Neural cell (in vitro differentiated cells): ENCODE measurements at regions not wholly inside any gene's neighbourhood (a gene's known extent, or its start where the extent isn't known, plus 50 kb on each side); places are given as distances from the start of the nearest gene placed in this dataset.

Experiments used
- H2AFZ ChIP-seq: fragments of 200-600, 300-800 bp; sonication (generic), shearing (Covaris generic); 2 replicates; pipeline ENCODE4 v1.6.0; 2014; ENCODE audit warnings: low read depth, mild to moderate bottlenecking, antibody characterized with exemption, low read length, moderate library complexity
- H3F3A ChIP-seq: fragments of 200-600 bp; shearing (Covaris generic); 2 replicates; pipeline ENCODE4 v1.6.1; 2016; ENCODE audit warnings: mild to moderate bottlenecking, moderate library complexity, mixed read lengths, antibody characterized with exemption, low read length; ENCODE audit not compliant: insufficient read depth, poor library complexity, severe bottlenecking
- H3K27ac ChIP-seq: fragments of 200-600, 300-800 bp; sonication (generic), shearing (Covaris generic); 2 replicates; pipeline ENCODE4 v1.5.1; 2014; ENCODE audit warnings: mild to moderate bottlenecking, low read length, moderate library complexity
- H3K27me3 ChIP-seq: fragments of 300-800, 200-600 bp; sonication (generic), shearing (Covaris generic); 2 replicates; pipeline ENCODE4 v1.6.0; 2014; ENCODE audit warnings: mild to moderate bottlenecking, low read depth, low read length, moderate library complexity; ENCODE audit not compliant: insufficient read depth
- H3K36me3 ChIP-seq: fragments of 300-800, 200-600 bp; sonication (generic), shearing (Covaris generic); 2 replicates; pipeline ENCODE4 v1.5.1; 2014; ENCODE audit warnings: mild to moderate bottlenecking, antibody characterized with exemption, low read length, moderate library complexity; ENCODE audit not compliant: insufficient read depth
- H3K4me2 ChIP-seq: fragments of 300-800, 200-600 bp; sonication (generic), shearing (Covaris generic); 2 replicates; pipeline ENCODE4 v1.6.0; 2014; ENCODE audit warnings: mild to moderate bottlenecking, low read length
- H3K4me3 ChIP-seq: fragments of 300-800, 200-600 bp; sonication (generic), shearing (Covaris generic); 2 replicates; pipeline ENCODE4 v1.5.1; 2014; ENCODE audit warnings: mild to moderate bottlenecking, low read length, moderate library complexity
- H3K79me2 ChIP-seq: fragments of 200-600 bp; shearing (Covaris generic); replicated peaks from 2 replicates; pipeline ENCODE4 v1.6.0; 2014; ENCODE audit warnings: mild to moderate bottlenecking, low read length, moderate library complexity; ENCODE audit not compliant: insufficient read depth
- H3K9ac ChIP-seq: fragments of 300-800, 200-600 bp; sonication (generic), shearing (Covaris generic); 2 replicates; pipeline ENCODE4 v1.6.1; 2016; ENCODE audit warnings: mild to moderate bottlenecking, low read length, mixed read lengths
- H3K9me2 ChIP-seq: fragments of 200-600 bp; shearing (Covaris generic); 2 replicates; pipeline ENCODE4 v1.6.1; 2016; ENCODE audit warnings: mild to moderate bottlenecking, low read length, mixed read lengths; ENCODE audit not compliant: insufficient read depth
- H3K9me3 ChIP-seq: fragments of 200-600, 300-800 bp; sonication (generic), shearing (Covaris generic); 2 replicates; pipeline ENCODE4 v1.6.1; 2016; ENCODE audit warnings: mild to moderate bottlenecking, mixed run types, low read length, moderate library complexity, mixed read lengths
- H4K20me1 ChIP-seq: fragments of 200-600 bp; shearing (Covaris generic); 2 replicates; pipeline ENCODE4 v1.6.1; 2016; ENCODE audit warnings: mild to moderate bottlenecking, mixed run types; ENCODE audit not compliant: insufficient read depth
- EP300 ChIP-seq: fragments of 450-650 bp; conservative IDR thresholded peaks from 2 replicates; pipeline ENCODE4 v1.6.1; 2014; ENCODE audit warnings: antibody characterized with exemption, mild to moderate bottlenecking, moderate library complexity; ENCODE audit not compliant: poor library complexity, severe bottlenecking
- EZH2 ChIP-seq: fragments of 200-600, 300-800 bp; shearing (Covaris generic), sonication (generic); IDR thresholded peaks from 2 replicates; pipeline ENCODE4 v1.6.1; 2014; ENCODE audit warnings: antibody characterized with exemption, low read length, borderline replicate concordance, mild to moderate bottlenecking; ENCODE audit not compliant: insufficient read depth, poor library complexity, severe bottlenecking
- MXI1 ChIP-seq: fragments of 450-650 bp; conservative IDR thresholded peaks from 2 replicates; pipeline ENCODE4 v1.6.1; 2014; ENCODE audit warnings: antibody characterized with exemption, mild to moderate bottlenecking; ENCODE audit not compliant: poor library complexity, severe bottlenecking
- POLR2AphosphoS5 ChIP-seq: IDR thresholded peaks from 2 replicates; pipeline ENCODE4 v1.6.1; 2012
- RAD21 ChIP-seq: fragments of 450-650 bp; conservative IDR thresholded peaks from 2 replicates; pipeline ENCODE4 v1.6.1; 2014; ENCODE audit warnings: antibody characterized with exemption, mild to moderate bottlenecking, moderate library complexity
- SMC3 ChIP-seq: fragments of 450-650 bp; conservative IDR thresholded peaks from 2 replicates; pipeline ENCODE4 v1.6.1; 2014; ENCODE audit warnings: antibody characterized with exemption, mild to moderate bottlenecking, moderate library complexity; ENCODE audit not compliant: poor library complexity
- TAF1 ChIP-seq: IDR thresholded peaks from 2 replicates; pipeline ENCODE4 v1.6.1; 2012; ENCODE audit warnings: low read depth
- TF ChIP-seq, protein P1 (sequence below): IDR thresholded peaks from 2 replicates; pipeline ENCODE4 v1.6.1; 2012; ENCODE audit warnings: borderline replicate concordance
- TF ChIP-seq, protein P2 (sequence below): fragments of 450-650 bp; IDR thresholded peaks from 2 replicates; pipeline ENCODE4 v1.5.1; 2014; ENCODE audit warnings: antibody characterized with exemption, mild to moderate bottlenecking, moderate library complexity; ENCODE audit not compliant: poor library complexity, severe bottlenecking

DNA sequence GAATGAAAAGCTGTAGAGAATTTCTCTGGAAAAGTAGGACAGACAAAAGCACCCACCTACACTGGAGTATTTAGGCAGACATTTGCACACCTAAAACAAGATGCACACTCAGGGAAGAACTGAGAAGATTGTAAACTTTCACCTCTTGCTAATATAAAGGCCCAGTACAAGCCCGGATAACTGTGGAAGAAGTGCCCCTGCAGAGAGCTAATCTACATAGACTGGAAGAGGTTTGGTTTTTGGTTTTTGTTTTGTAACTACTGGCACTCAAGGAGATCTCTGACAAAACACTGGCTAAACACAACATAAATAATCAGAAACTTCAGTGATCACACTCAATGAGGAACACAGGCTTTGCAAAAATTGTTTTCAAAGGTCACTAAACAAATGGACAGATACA, 782.2 kb upstream of the SLC8A1 start:
- H3K79me2 ChIP-seq: no peaks in the 10 kb centered on the region
- H3F3A ChIP-seq: no peaks in the 10 kb centered on the region
- no peak overlapping the region for H3K4me3 ChIP-seq
- H3K9me3 ChIP-seq: no peaks in the 10 kb centered on the region
- H4K20me1 ChIP-seq: no peaks in the 10 kb centered on the region
- no peak overlapping the region for H2AFZ ChIP-seq
- H3K9me2 ChIP-seq: no peaks in the 10 kb centered on the region
- H3K27ac ChIP-seq: no peak overlapping the region
- H3K4me2 ChIP-seq: no peak overlapping the region
- no peak for TF ChIP-seq MXI1
- TF ChIP-seq EP300: no peak
- TF ChIP-seq, protein P1, sequence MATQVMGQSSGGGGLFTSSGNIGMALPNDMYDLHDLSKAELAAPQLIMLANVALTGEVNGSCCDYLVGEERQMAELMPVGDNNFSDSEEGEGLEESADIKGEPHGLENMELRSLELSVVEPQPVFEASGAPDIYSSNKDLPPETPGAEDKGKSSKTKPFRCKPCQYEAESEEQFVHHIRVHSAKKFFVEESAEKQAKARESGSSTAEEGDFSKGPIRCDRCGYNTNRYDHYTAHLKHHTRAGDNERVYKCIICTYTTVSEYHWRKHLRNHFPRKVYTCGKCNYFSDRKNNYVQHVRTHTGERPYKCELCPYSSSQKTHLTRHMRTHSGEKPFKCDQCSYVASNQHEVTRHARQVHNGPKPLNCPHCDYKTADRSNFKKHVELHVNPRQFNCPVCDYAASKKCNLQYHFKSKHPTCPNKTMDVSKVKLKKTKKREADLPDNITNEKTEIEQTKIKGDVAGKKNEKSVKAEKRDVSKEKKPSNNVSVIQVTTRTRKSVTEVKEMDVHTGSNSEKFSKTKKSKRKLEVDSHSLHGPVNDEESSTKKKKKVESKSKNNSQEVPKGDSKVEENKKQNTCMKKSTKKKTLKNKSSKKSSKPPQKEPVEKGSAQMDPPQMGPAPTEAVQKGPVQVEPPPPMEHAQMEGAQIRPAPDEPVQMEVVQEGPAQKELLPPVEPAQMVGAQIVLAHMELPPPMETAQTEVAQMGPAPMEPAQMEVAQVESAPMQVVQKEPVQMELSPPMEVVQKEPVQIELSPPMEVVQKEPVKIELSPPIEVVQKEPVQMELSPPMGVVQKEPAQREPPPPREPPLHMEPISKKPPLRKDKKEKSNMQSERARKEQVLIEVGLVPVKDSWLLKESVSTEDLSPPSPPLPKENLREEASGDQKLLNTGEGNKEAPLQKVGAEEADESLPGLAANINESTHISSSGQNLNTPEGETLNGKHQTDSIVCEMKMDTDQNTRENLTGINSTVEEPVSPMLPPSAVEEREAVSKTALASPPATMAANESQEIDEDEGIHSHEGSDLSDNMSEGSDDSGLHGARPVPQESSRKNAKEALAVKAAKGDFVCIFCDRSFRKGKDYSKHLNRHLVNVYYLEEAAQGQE: no peak
- TF ChIP-seq EZH2: no peak
- TF ChIP-seq, protein P2, sequence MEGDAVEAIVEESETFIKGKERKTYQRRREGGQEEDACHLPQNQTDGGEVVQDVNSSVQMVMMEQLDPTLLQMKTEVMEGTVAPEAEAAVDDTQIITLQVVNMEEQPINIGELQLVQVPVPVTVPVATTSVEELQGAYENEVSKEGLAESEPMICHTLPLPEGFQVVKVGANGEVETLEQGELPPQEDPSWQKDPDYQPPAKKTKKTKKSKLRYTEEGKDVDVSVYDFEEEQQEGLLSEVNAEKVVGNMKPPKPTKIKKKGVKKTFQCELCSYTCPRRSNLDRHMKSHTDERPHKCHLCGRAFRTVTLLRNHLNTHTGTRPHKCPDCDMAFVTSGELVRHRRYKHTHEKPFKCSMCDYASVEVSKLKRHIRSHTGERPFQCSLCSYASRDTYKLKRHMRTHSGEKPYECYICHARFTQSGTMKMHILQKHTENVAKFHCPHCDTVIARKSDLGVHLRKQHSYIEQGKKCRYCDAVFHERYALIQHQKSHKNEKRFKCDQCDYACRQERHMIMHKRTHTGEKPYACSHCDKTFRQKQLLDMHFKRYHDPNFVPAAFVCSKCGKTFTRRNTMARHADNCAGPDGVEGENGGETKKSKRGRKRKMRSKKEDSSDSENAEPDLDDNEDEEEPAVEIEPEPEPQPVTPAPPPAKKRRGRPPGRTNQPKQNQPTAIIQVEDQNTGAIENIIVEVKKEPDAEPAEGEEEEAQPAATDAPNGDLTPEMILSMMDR: no peak
- no peak for TF ChIP-seq POLR2AphosphoS5
- TF ChIP-seq TAF1: no peak
- TF ChIP-seq RAD21: no peak
- TF ChIP-seq SMC3: no peak
- H3K36me3 ChIP-seq: no peaks in the 10 kb centered on the region
- H3K9ac ChIP-seq: no peak overlapping the region
- no peaks in the 10 kb centered on the region for H3K27me3 ChIP-seq

DNA sequence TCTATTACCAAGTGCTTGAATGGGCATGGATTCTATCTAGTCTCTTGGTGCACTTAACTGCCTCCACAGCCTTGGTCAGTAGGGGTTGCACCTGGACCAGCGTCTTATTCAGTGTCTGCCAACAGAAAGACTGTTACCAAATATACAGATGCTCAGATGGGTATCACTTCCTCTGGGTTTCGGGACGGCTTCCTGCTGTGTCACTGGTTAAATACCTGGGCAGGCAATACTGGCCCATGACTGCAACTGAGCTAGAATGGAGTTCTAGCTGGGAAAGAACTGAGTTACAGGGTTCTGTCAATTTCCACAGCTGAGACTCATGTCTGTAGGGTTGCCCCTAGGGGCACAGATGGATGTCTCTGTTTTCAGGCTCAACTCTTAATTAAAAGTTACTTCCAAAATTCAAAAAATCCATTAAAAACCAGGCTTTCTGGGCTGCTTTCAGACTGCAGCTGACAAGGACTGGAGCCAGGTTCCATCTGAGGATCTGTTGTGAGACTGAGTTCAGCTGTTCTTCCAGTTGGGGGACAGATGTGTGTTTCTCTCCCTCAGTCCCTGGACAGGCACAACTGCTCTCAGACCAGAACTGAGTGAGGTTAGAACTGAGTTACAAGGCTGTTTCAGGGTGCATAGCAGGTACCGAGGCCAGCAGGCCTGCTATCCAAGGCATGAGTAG, 789.6 kb upstream of the SLC8A1 start:
- Histone ChIP-seq H2AFZ (no peak overlapping the region), H3K79me2 (no peaks in the 10 kb centered on the region), H3F3A (no peaks in the 10 kb centered on the region), H3K27me3 (no peaks in the 10 kb centered on the region), H3K4me3 (no peak overlapping the region), H4K20me1 (no peaks in the 10 kb centered on the region), H3K36me3 (no peaks in the 10 kb centered on the region), H3K9me2 (no peaks in the 10 kb centered on the region), H3K4me2 (no peak overlapping the region), H3K9me3 (no peaks in the 10 kb centered on the region), H3K27ac (no peak overlapping the region), H3K9ac (no peak overlapping the region)
- no peak for TF ChIP-seq POLR2AphosphoS5
- no peak for TF ChIP-seq SMC3
- no peak for TF ChIP-seq EP300
- no peak for TF ChIP-seq TAF1
- TF ChIP-seq, protein P2: no peak
- TF ChIP-seq MXI1: no peak
- TF ChIP-seq EZH2: no peak
- TF ChIP-seq RAD21: no peak
- TF ChIP-seq, protein P1: no peak
